Left ventricle myocardium inferior (tissue), 1 donor: ENCODE measurements at regions not wholly inside any gene's neighbourhood (a gene's known extent, or its start where the extent isn't known, plus 50 kb on each side); places are given as distances from the start of the nearest gene placed in this dataset.

Source experiments
- DNase-seq: peaks from one replicate; pipeline ENCODE4 v3.0.0-alpha.2; 2020
- H3K27ac ChIP-seq: fragments of 200-600 bp; replicated peaks from 2 replicates; pipeline ENCODE4 v1.8.0; 2021
- H3K27me3 ChIP-seq: fragments of 200-600 bp; 2 replicates; pipeline ENCODE4 v1.8.0; 2021; ENCODE audit warnings: low read depth
- H3K36me3 ChIP-seq: fragments of 200-600 bp; 2 replicates; pipeline ENCODE4 v1.8.0; 2021
- H3K4me1 ChIP-seq: fragments of 200-600 bp; 2 replicates; pipeline ENCODE4 v1.8.0; 2021
- H3K4me3 ChIP-seq: fragments of 200-600 bp; 2 replicates; pipeline ENCODE4 v1.8.0; 2021; ENCODE audit warnings: mild to moderate bottlenecking, moderate library complexity
- H3K9me3 ChIP-seq: fragments of 200-600 bp; replicated peaks from 2 replicates; pipeline ENCODE4 v1.8.0; 2021
- intact Hi-C: fragments of 100-400 bp; cut with micrococcal nuclease; formaldehyde crosslinking; loops from one replicate; pipeline ENCODE4 v1.11.0; 2022
- TF ChIP-seq, protein P1 (sequence below): fragments of 200-600 bp; IDR thresholded peaks from 2 replicates; pipeline ENCODE4 v1.8.0; 2021; ENCODE audit warnings: antibody characterized with exemption, mild to moderate bottlenecking, borderline replicate concordance
- donor health status: DM: no; HTN: yes; CAD: no; lungs with severe emphysema.

DNA sequence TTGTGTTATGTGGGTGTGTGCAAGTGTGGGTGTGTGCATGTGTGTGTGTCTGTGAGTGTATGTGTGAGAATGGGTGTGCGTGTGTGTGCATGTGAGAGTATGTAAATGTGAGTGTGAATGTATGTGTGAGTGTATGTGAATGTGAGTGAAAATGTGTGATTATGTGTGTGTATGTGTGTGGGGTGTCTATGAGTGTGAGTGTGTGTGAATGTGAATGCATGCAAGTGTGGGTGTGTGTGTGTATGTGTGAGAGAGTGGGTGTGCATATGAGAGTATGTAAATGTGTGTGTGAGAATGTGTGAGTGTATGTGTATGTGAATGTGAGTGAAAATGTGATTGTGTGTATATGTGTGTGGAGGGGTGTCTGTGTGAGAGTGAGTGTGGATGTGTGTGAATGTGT is 1292.7 kb downstream of the TBC1D22A start:
- Histone ChIP-seq H3K4me1 (no peaks in the 10 kb centered on the region), H3K27ac (no peak overlapping the region), H3K9me3 (peaks cover 15% of the 10 kb centered on the region), H3K27me3 (peaks cover 95% of the 10 kb centered on the region), H3K36me3 (no peaks in the 10 kb centered on the region), H3K4me3 (no peak overlapping the region)
- TF ChIP-seq, protein P1, sequence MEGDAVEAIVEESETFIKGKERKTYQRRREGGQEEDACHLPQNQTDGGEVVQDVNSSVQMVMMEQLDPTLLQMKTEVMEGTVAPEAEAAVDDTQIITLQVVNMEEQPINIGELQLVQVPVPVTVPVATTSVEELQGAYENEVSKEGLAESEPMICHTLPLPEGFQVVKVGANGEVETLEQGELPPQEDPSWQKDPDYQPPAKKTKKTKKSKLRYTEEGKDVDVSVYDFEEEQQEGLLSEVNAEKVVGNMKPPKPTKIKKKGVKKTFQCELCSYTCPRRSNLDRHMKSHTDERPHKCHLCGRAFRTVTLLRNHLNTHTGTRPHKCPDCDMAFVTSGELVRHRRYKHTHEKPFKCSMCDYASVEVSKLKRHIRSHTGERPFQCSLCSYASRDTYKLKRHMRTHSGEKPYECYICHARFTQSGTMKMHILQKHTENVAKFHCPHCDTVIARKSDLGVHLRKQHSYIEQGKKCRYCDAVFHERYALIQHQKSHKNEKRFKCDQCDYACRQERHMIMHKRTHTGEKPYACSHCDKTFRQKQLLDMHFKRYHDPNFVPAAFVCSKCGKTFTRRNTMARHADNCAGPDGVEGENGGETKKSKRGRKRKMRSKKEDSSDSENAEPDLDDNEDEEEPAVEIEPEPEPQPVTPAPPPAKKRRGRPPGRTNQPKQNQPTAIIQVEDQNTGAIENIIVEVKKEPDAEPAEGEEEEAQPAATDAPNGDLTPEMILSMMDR, result no peak
- DNase-seq, result no peak
- intact Hi-C loops, result no loop called here

DNA sequence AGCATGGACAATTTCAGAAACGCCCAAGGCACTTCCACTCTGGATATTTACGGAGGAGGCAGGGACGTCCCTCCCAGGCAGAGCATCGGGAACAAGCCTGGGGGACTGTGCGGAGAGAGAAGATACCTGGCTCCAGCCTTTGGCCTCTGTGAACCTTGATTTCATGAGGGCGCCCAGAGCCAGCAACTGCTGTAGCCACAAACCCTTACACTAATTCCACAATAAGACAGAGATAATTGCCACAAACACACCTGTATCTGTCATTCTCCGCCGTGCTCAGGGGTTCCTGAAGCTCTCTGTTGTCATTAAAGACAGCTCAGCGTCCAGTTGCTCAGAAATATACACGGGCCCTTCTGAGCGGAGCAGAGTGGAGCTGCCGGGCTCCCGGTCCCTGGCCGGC is 1292.1 kb downstream of the TBC1D22A start:
- Histone ChIP-seq H3K36me3 (no peaks in the 10 kb centered on the region), H3K9me3 (peaks cover 11% of the 10 kb centered on the region), H3K4me3 (no peak overlapping the region), H3K27ac (no peak overlapping the region), H3K4me1 (no peaks in the 10 kb centered on the region), H3K27me3 (peaks cover 96% of the 10 kb centered on the region)
- intact Hi-C loops, result no loop called here
- no peak for DNase-seq
- TF ChIP-seq, protein P1, result no peak

DNA sequence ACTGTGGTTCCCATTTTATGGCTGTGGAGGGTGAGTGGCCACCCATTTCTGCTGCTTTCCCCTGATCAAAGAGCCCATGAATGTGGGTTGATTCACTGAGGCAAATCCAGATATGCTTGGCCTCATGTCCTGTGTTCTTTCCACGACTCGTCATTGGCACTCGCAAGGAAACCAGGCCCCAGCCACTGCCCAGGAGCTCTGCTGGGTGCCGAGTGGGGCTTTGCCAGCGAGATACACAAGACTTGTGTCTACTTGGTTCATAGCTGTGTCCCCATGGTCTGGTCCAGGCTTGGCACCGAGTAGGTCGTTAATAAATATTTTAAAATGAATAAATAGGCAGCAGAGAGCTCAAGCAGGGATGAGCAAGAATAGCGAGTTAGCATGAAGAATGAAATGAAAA is 1291.5 kb downstream of the TBC1D22A start:
- TF ChIP-seq, protein P1, result no peak
- no peak overlapping the region for H3K4me3 ChIP-seq
- DNase-seq, result no peak
- peaks cover 5% of the 10 kb centered on the region for H3K9me3 ChIP-seq
- H3K27me3 ChIP-seq, result peaks cover 96% of the 10 kb centered on the region
- intact Hi-C loops, result no loop called here
- no peaks in the 10 kb centered on the region for H3K36me3 ChIP-seq
- H3K27ac ChIP-seq, result no peak overlapping the region
- H3K4me1 ChIP-seq, result no peaks in the 10 kb centered on the region

DNA sequence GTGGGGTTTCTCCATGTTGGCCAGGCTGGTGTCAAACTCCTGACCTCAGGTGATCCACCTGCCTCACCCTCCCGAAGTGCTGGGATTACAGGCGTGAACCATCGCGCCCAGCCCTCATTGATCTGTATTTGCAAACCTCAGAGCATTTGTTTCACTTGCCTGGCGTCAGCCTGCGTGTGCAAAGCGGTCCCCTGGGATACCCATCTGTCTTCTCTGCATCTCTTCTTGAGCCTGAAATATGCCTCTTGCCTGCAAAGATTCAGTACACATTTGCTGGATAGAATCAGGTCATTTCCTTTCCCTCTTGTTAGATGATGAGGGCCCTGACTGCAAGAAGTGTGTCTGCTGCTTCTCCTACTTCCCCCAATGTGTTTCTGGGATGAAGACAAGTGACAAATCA is 1291.0 kb downstream of the TBC1D22A start:
- Histone ChIP-seq H3K27me3 (peaks cover 91% of the 10 kb centered on the region), H3K4me3 (no peak overlapping the region), H3K36me3 (no peaks in the 10 kb centered on the region), H3K9me3 (peaks cover under 1% of the 10 kb centered on the region), H3K27ac (no peak overlapping the region), H3K4me1 (no peaks in the 10 kb centered on the region)
- intact Hi-C loops, result no loop called here
- TF ChIP-seq, protein P1, result no peak
- DNase-seq, result no peak

DNA sequence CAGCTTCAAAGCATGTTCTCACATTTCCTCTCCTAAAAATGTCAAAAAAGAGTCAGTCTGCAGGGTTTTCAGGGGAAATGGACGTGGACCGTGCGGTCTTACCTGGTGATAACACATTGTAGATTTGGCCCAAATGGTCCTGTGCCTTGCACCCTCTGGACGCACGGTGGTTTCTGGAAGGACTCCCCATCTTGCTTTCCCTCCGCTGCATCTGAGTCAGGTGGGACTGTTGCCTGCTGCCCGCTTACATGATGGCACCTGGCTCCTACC is 1290.1 kb downstream of the TBC1D22A start:
- H3K36me3 ChIP-seq, result no peaks in the 10 kb centered on the region
- DNase-seq, result no peak
- no peaks in the 10 kb centered on the region for H3K9me3 ChIP-seq
- TF ChIP-seq, protein P1, result no peak
- H3K4me1 ChIP-seq, result no peaks in the 10 kb centered on the region
- H3K27me3 ChIP-seq, result peaks cover 87% of the 10 kb centered on the region
- H3K27ac ChIP-seq, result no peak overlapping the region
- no peak overlapping the region for H3K4me3 ChIP-seq
- intact Hi-C loops, result no loop called here
